ENCODE measurements at regions not wholly inside any gene's neighbourhood (a gene's known extent, or its start where the extent isn't known, plus 50 kb on each side); places are given as distances from the start of the nearest gene placed in this dataset.

DNA sequence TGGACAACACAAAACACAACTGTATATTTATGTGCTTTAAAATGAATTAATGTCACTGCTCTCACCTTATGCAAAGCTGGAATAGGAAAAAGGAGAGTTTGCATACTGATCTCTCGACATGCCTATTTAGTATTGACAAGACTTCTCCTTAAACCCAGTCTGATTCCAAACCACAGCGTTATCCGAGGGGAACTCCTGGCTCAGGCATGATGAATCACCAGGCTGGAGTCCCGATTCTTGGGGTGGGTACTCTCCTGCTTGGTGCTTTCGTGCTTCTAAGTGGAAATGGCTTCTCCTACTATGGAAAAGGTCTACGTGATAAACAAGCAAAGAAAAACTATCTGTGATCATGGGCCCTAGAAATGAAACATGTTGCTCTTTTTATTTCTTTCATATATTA is 88.9 kb upstream of the SLC35G4 start:
- POLR2A ChIA-PET: no interaction called here
- 0% methylated on average over 6 of the region's 6 CpGs for WGBS (ENCODE audit: insufficient coverage, low coverage, missing lambda C conversion rate)
- Histone ChIP-seq H3K27me3 (ENCODE audit: control insufficient read depth in 2 of 2, insufficient read depth in 2 of 2, low read length in 2 of 2) (peaks cover 0 to 5% of the 10 kb centered on the region in 2 experiments; a peak in 1 of 5 replicates), H4K20me1 (replicated peaks; ENCODE audit: control insufficient read depth, insufficient read depth, low read length) (no peaks in the 10 kb centered on the region), H3K4me1 (replicated peaks in 1 of 2; ENCODE audit: control insufficient read depth in 2 of 2, insufficient read depth in 2 of 2, low read length in 2 of 2) (no peaks in the 10 kb centered on the region), H2AFZ (ENCODE audit: low read depth, low read length) (no peak overlapping the region), H3K9me1 (ENCODE audit: control insufficient read depth, insufficient read depth, low read length) (no peaks in the 10 kb centered on the region), H3K4me3 (no peak overlapping the region), H3K4me2 (ENCODE audit: insufficient read depth, low read length) (no peak overlapping the region), H3K9me3 (replicated peaks; ENCODE audit: control insufficient read depth, insufficient read depth, low read depth, low read length) (no peaks in the 10 kb centered on the region), H3K79me2 (ENCODE audit: control insufficient read depth, insufficient read depth, low read length) (no peaks in the 10 kb centered on the region), H3K36me3 (ENCODE audit: control insufficient read depth, insufficient read depth, low read length) (no peaks in the 10 kb centered on the region), H3K9ac (ENCODE audit: insufficient read depth in 1 of 2, low read depth in 2 of 2, low read length in 2 of 2) (no peak overlapping the region), H3K27ac (ENCODE audit: extremely low read depth, low read depth, low read length) (no peak overlapping the region)
- ATAC-seq (no peak), DNase-seq (ENCODE audit: extremely low read depth in 1 of 4, low spot score in 3 of 4) (no peak), FAIRE-seq (no peak)
- intact Hi-C loops (cut with micrococcal nuclease): no loop called here
- no TSS peak for BruUV-seq (replicated peaks)
- CTCF ChIA-PET (ENCODE audit: low intra/inter-chr PET ratio): no interaction called here
- in situ Hi-C loops (cut with MboI): no loop called here
- TF ChIP-seq, protein P1, sequence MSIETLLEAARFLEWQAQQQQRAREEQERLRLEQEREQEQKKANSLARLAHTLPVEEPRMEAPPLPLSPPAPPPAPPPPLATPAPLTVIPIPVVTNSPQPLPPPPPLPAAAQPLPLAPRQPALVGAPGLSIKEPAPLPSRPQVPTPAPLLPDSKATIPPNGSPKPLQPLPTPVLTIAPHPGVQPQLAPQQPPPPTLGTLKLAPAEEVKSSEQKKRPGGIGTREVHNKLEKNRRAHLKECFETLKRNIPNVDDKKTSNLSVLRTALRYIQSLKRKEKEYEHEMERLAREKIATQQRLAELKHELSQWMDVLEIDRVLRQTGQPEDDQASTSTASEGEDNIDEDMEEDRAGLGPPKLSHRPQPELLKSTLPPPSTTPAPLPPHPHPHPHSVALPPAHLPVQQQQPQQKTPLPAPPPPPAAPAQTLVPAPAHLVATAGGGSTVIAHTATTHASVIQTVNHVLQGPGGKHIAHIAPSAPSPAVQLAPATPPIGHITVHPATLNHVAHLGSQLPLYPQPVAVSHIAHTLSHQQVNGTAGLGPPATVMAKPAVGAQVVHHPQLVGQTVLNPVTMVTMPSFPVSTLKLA (conservative IDR thresholded peaks at IDR 0.05): no peak
- TF ChIP-seq MYNN (IDR thresholded peaks at IDR 0.05): no peak
- TF ChIP-seq MYNN (CRISPR knock-in tag; IDR thresholded peaks at IDR 0.05): no peak
- TF ChIP-seq, protein P2, sequence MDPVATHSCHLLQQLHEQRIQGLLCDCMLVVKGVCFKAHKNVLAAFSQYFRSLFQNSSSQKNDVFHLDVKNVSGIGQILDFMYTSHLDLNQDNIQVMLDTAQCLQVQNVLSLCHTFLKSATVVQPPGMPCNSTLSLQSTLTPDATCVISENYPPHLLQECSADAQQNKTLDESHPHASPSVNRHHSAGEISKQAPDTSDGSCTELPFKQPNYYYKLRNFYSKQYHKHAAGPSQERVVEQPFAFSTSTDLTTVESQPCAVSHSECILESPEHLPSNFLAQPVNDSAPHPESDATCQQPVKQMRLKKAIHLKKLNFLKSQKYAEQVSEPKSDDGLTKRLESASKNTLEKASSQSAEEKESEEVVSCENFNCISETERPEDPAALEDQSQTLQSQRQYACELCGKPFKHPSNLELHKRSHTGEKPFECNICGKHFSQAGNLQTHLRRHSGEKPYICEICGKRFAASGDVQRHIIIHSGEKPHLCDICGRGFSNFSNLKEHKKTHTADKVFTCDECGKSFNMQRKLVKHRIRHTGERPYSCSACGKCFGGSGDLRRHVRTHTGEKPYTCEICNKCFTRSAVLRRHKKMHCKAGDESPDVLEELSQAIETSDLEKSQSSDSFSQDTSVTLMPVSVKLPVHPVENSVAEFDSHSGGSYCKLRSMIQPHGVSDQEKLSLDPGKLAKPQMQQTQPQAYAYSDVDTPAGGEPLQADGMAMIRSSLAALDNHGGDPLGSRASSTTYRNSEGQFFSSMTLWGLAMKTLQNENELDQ (CRISPR knock-in tag; IDR thresholded peaks at IDR 0.05; ENCODE audit: borderline replicate concordance): no peak
- TF ChIP-seq ZC3H11A (IDR thresholded peaks at IDR 0.05; ENCODE audit: low read depth, low read length): no peak
- TF ChIP-seq, protein P3, sequence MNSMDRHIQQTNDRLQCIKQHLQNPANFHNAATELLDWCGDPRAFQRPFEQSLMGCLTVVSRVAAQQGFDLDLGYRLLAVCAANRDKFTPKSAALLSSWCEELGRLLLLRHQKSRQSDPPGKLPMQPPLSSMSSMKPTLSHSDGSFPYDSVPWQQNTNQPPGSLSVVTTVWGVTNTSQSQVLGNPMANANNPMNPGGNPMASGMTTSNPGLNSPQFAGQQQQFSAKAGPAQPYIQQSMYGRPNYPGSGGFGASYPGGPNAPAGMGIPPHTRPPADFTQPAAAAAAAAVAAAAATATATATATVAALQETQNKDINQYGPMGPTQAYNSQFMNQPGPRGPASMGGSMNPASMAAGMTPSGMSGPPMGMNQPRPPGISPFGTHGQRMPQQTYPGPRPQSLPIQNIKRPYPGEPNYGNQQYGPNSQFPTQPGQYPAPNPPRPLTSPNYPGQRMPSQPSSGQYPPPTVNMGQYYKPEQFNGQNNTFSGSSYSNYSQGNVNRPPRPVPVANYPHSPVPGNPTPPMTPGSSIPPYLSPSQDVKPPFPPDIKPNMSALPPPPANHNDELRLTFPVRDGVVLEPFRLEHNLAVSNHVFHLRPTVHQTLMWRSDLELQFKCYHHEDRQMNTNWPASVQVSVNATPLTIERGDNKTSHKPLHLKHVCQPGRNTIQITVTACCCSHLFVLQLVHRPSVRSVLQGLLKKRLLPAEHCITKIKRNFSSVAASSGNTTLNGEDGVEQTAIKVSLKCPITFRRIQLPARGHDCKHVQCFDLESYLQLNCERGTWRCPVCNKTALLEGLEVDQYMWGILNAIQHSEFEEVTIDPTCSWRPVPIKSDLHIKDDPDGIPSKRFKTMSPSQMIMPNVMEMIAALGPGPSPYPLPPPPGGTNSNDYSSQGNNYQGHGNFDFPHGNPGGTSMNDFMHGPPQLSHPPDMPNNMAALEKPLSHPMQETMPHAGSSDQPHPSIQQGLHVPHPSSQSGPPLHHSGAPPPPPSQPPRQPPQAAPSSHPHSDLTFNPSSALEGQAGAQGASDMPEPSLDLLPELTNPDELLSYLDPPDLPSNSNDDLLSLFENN (IDR thresholded peaks at IDR 0.05; ENCODE audit: low read depth in 2 of 2, low read length in 2 of 2): no peak
- TF ChIP-seq NFIC (IDR thresholded peaks at IDR 0.05): no peak
- TF ChIP-seq, protein P4, sequence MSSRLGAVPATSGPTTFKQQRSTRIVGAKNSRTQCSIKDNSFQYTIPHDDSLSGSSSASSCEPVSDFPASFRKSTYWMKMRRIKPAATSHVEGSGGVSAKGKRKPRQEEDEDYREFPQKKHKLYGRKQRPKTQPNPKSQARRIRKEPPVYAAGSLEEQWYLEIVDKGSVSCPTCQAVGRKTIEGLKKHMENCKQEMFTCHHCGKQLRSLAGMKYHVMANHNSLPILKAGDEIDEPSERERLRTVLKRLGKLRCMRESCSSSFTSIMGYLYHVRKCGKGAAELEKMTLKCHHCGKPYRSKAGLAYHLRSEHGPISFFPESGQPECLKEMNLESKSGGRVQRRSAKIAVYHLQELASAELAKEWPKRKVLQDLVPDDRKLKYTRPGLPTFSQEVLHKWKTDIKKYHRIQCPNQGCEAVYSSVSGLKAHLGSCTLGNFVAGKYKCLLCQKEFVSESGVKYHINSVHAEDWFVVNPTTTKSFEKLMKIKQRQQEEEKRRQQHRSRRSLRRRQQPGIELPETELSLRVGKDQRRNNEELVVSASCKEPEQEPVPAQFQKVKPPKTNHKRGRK (tag; IDR thresholded peaks at IDR 0.05): no peak
- no peak for TF ChIP-seq KAT8 (IDR thresholded peaks at IDR 0.05; ENCODE audit: low read depth)
- TF ChIP-seq BRD4 (IDR thresholded peaks at IDR 0.05): no peak
- no peak for TF ChIP-seq CREBBP (IDR thresholded peaks at IDR 0.05; ENCODE audit: low read depth, low read length)
- no peak for TF ChIP-seq TAF7 (tag; IDR thresholded peaks at IDR 0.05)
- no peak for TF ChIP-seq TBP (optimal IDR thresholded peaks at IDR 0.05; ENCODE audit: low read depth, low read length)
- no peak for TF ChIP-seq ZNF263 (CRISPR knock-in tag; IDR thresholded peaks at IDR 0.05; ENCODE audit: borderline replicate concordance)
- no peak for TF ChIP-seq MXI1 (IDR thresholded peaks at IDR 0.05; ENCODE audit: low read depth, low read length)
- TF ChIP-seq C11orf30 (IDR thresholded peaks at IDR 0.05; ENCODE audit: low read depth): no peak
- no peak for TF ChIP-seq POLR2A (conservative IDR thresholded peaks at IDR 0.05)

Measured in K562 (cell line).